C4-2B (cell line): ENCODE measurements at regions not wholly inside any gene's neighbourhood (a gene's known extent, or its start where the extent isn't known, plus 50 kb on each side); places are given as distances from the start of the nearest gene placed in this dataset.
"Not testable (repeated sequence)": the region's sequence is repeated elsewhere in the genome, so short reads cannot be mapped to it uniquely, and the experiment has no call there.

Source experiments
- H3K27ac ChIP-seq: fragments of 450-650 bp; 2 replicates; pipeline ENCODE4 v1.5.1; 2017
- CTCF ChIP-seq: fragments of 450-650 bp; conservative IDR thresholded peaks from 2 replicates; pipeline ENCODE4 v1.5.1; 2017; ENCODE audit warnings: mild to moderate bottlenecking
- ZFX ChIP-seq: fragments of 450-650 bp; IDR thresholded peaks from 2 replicates; pipeline ENCODE4 v1.6.1; 2017

GRCh38 chr2:144912206-144912605 is 392.3 kb upstream of the ZEB2 start:
- H3K27ac ChIP-seq: no peak overlapping the region
- TF ChIP-seq ZFX: no peak
- TF ChIP-seq CTCF: no peak

GRCh38 chr2:144905956-144906355 is 386.0 kb upstream of the ZEB2 start:
- H3K27ac ChIP-seq: no peak overlapping the region
- TF ChIP-seq ZFX (no peak), CTCF (no peak)

- no peak overlapping the region for H3K27ac ChIP-seq
- TF ChIP-seq CTCF (no peak), ZFX (no peak)
Measured at GRCh38 chr2:144904612-144905011, 384.7 kb upstream of the ZEB2 start.

GRCh38 chr2:144903045-144903444 is 383.1 kb upstream of the ZEB2 start:
- H3K27ac ChIP-seq: not testable (repeated sequence)

- H3K27ac ChIP-seq: not testable (repeated sequence)
Measured at GRCh38 chr2:144901386-144901785, 381.5 kb upstream of the ZEB2 start.

- no peak overlapping the region for H3K27ac ChIP-seq
- TF ChIP-seq CTCF (no peak), ZFX (no peak)
Measured at GRCh38 chr2:144896341-144896740, 376.4 kb upstream of the ZEB2 start.

- TF ChIP-seq CTCF (no peak), ZFX (no peak)
Measured at GRCh38 chr2:144894612-144895599, 375.0 kb upstream of the ZEB2 start.

GRCh38 chr2:144893464-144893863 is 373.5 kb upstream of the ZEB2 start:
- TF ChIP-seq CTCF (no peak), ZFX (no peak)
- H3K27ac ChIP-seq: no peak overlapping the region

More at GRCh38 chr2:144894612-144895599, 375.0 kb upstream of the ZEB2 start:
- no peak overlapping the region for H3K27ac ChIP-seq
